Trophoblast cell (in vitro differentiated cells and primary cell): ENCODE measurements at regions not wholly inside any gene's neighbourhood (a gene's known extent, or its start where the extent isn't known, plus 50 kb on each side); places are given as distances from the start of the nearest gene placed in this dataset.
A peak's percentile ranks its signal among the peaks of the same experiment; 100 is the strongest.

ENCODE experiments used
- DNase-seq, 2 donors: peaks; one replicate each; pipeline ENCODE4 v3.0.0-alpha.2; 2016
- H2AFZ ChIP-seq: 2 replicates; pipeline ENCODE4 v1.6.1; 2013; ENCODE audit warnings: low read length, moderate library complexity, mild to moderate bottlenecking; ENCODE audit not compliant: insufficient read depth, poor library complexity
- H2AK5ac ChIP-seq: 2 replicates; pipeline ENCODE4 v1.6.1; 2013; ENCODE audit warnings: mild to moderate bottlenecking, low read length
- H2BK120ac ChIP-seq: 2 replicates; pipeline ENCODE4 v1.6.1; 2013; ENCODE audit warnings: low read length, mild to moderate bottlenecking, moderate library complexity; ENCODE audit not compliant: insufficient read depth, poor library complexity
- H2BK12ac ChIP-seq: 2 replicates; pipeline ENCODE4 v1.6.1; 2013; ENCODE audit warnings: mild to moderate bottlenecking, low read length, moderate library complexity
- H2BK5ac ChIP-seq: 2 replicates; pipeline ENCODE4 v1.6.1; 2013; ENCODE audit warnings: low read length, low read depth, moderate library complexity, mild to moderate bottlenecking; ENCODE audit not compliant: poor library complexity
- H3K14ac ChIP-seq: 2 replicates; pipeline ENCODE4 v1.6.1; 2013; ENCODE audit warnings: mild to moderate bottlenecking, low read length
- H3K18ac ChIP-seq: 2 replicates; pipeline ENCODE4 v1.6.1; 2013; ENCODE audit warnings: mild to moderate bottlenecking, low read length
- H3K23ac ChIP-seq: 2 replicates; pipeline ENCODE4 v1.6.1; 2013; ENCODE audit warnings: low read length
- H3K27ac ChIP-seq: 2 replicates; pipeline ENCODE4 v1.5.1; 2013; ENCODE audit warnings: low read depth, mild to moderate bottlenecking, inconsistent platforms, low read length, moderate library complexity
- H3K27me3 ChIP-seq: 2 replicates; pipeline ENCODE4 v1.6.1; 2013; ENCODE audit warnings: inconsistent platforms, mild to moderate bottlenecking, low read length, moderate library complexity; ENCODE audit not compliant: insufficient read depth
- H3K36me3 ChIP-seq, 2 experiments: 1 replicate in 1 of 2; 2 replicates in 1 of 2; pipeline ENCODE4 v1.6.1; 2013; ENCODE audit warnings: low read length in 2 of 2, mild to moderate bottlenecking in 2 of 2, moderate library complexity in 1 of 2; ENCODE audit not compliant: insufficient read depth in 2 of 2, control insufficient read depth in 1 of 2
- H3K4ac ChIP-seq: 2 replicates; pipeline ENCODE4 v1.6.1; 2013; ENCODE audit warnings: low read depth, mild to moderate bottlenecking, low read length, moderate library complexity
- H3K4me1 ChIP-seq, 2 experiments: 1 replicate in 1 of 2; 2 replicates in 1 of 2; pipeline ENCODE4 v1.6.1; 2013; ENCODE audit warnings: low read length in 2 of 2, mild to moderate bottlenecking in 2 of 2, moderate library complexity in 1 of 2; ENCODE audit not compliant: insufficient read depth in 2 of 2, control insufficient read depth in 1 of 2
- H3K4me2 ChIP-seq: 2 replicates; pipeline ENCODE4 v1.6.1; 2013; ENCODE audit warnings: inconsistent platforms, mild to moderate bottlenecking, low read length, moderate library complexity
- H3K4me3 ChIP-seq: 2 replicates; pipeline ENCODE4 v1.5.1; 2013; ENCODE audit warnings: mild to moderate bottlenecking, low read depth, low read length, inconsistent platforms
- H3K79me1 ChIP-seq: one replicate; pipeline ENCODE4 v1.6.1; 2013; ENCODE audit warnings: low read length
- H3K79me2 ChIP-seq: 2 replicates; pipeline ENCODE4 v1.6.1; 2013; ENCODE audit warnings: low read length, mild to moderate bottlenecking; ENCODE audit not compliant: control insufficient read depth, insufficient read depth, poor library complexity
- H3K9ac ChIP-seq: 2 replicates; pipeline ENCODE4 v1.6.1; 2013; ENCODE audit warnings: mild to moderate bottlenecking, low read length
- H3K9me3 ChIP-seq: 2 replicates; pipeline ENCODE4 v1.6.1; 2013; ENCODE audit warnings: low read depth, mild to moderate bottlenecking, control low read depth, inconsistent platforms, low read length; ENCODE audit not compliant: insufficient read depth
- H4K12ac ChIP-seq: 2 replicates; pipeline ENCODE4 v1.6.1; 2013; ENCODE audit warnings: low read depth, mild to moderate bottlenecking, low read length, moderate library complexity
- H4K8ac ChIP-seq: 2 replicates; pipeline ENCODE4 v1.6.1; 2013; ENCODE audit warnings: low read depth, mild to moderate bottlenecking, low read length, moderate library complexity
- H4K91ac ChIP-seq: one replicate; pipeline ENCODE4 v1.6.1; 2013; ENCODE audit warnings: low read depth, mild to moderate bottlenecking, low read length, moderate library complexity
- WGBS: extraction: QIAGEN DNeasy Blood & Tissue Kit; methylation state at CpG from one replicate; pipeline ENCODE4 v1.1.7; 2013; ENCODE audit warnings: missing lambda C conversion rate; ENCODE audit not compliant: insufficient read length, insufficient coverage; ENCODE audit errors: extremely low coverage; 5-methylcytosine and 5-hydroxymethylcytosine counted together

GRCh38 chr17:59451706-59452105 lies 113.7 kb upstream of the DHX40 start:
- H3K36me3 ChIP-seq, result no peaks in the 10 kb centered on the region

GRCh38 chr17:59454633-59455105 lies 110.7 kb upstream of the DHX40 start:
- H2BK12ac ChIP-seq, result no peak overlapping the region
- no peak overlapping the region for H3K4me3 ChIP-seq
- H3K79me2 ChIP-seq, result no peaks in the 10 kb centered on the region
- no peak overlapping the region for H3K23ac ChIP-seq
- no peak overlapping the region for H2AK5ac ChIP-seq
- H4K91ac ChIP-seq, result no peak overlapping the region
- DNase-seq, result peak; percentile 89
- no peak overlapping the region for H2BK5ac ChIP-seq
- H2AFZ ChIP-seq, result no peak overlapping the region
- no peak overlapping the region for H3K4me2 ChIP-seq
- no peak overlapping the region for H3K9ac ChIP-seq
- H3K18ac ChIP-seq, result no peak overlapping the region
- WGBS, result no CpG with 5 or more reads among the region's 3 CpGs
- H4K8ac ChIP-seq, result no peak overlapping the region
- H4K12ac ChIP-seq, result no peak overlapping the region
- no peak overlapping the region for H3K27ac ChIP-seq
- H3K79me1 ChIP-seq, result no peaks in the 10 kb centered on the region
- H3K36me3 ChIP-seq, result no peaks in the 10 kb centered on the region
- H3K9me3 ChIP-seq, result no peaks in the 10 kb centered on the region
- H2BK120ac ChIP-seq, result no peak overlapping the region
- H3K4ac ChIP-seq, result no peak overlapping the region
- peaks cover 2% of the 10 kb centered on the region in 2 experiments for H3K4me1 ChIP-seq
- H3K27me3 ChIP-seq, result no peaks in the 10 kb centered on the region
- H3K14ac ChIP-seq, result no peak overlapping the region

More at GRCh38 chr17:59451706-59452105, 113.7 kb upstream of the DHX40 start:
- WGBS, result no CpG with 5 or more reads among the region's 5 CpGs
- H2BK120ac ChIP-seq, result no peak overlapping the region
- no peak overlapping the region for H3K4me2 ChIP-seq
- no peak overlapping the region for H3K27ac ChIP-seq
- no peaks in the 10 kb centered on the region for H3K27me3 ChIP-seq
- no peak overlapping the region for H2BK12ac ChIP-seq
- no peak overlapping the region for H3K18ac ChIP-seq
- H3K14ac ChIP-seq, result no peak overlapping the region
- no peak overlapping the region for H2AFZ ChIP-seq
- H3K9me3 ChIP-seq, result no peaks in the 10 kb centered on the region
- no peak overlapping the region for H4K8ac ChIP-seq
- H3K9ac ChIP-seq, result no peak overlapping the region
- H3K4ac ChIP-seq, result no peak overlapping the region
- peak; percentile 77 to 92 for DNase-seq
- H3K4me3 ChIP-seq, result no peak overlapping the region
- no peaks in the 10 kb centered on the region for H3K79me1 ChIP-seq
- H4K12ac ChIP-seq, result no peak overlapping the region
- no peak overlapping the region for H2AK5ac ChIP-seq
- H3K4me1 ChIP-seq, result peaks cover 2% of the 10 kb centered on the region in 2 experiments
- H3K23ac ChIP-seq, result no peak overlapping the region
- no peak overlapping the region for H4K91ac ChIP-seq
- H2BK5ac ChIP-seq, result no peak overlapping the region
- H3K79me2 ChIP-seq, result no peaks in the 10 kb centered on the region

GRCh38 chr17:59456428-59456827 lies 109.0 kb upstream of the DHX40 start:
- Histone ChIP-seq H3K27ac (no peak overlapping the region), H3K4ac (no peak overlapping the region), H2BK120ac (no peak overlapping the region), H2AFZ (no peak overlapping the region), H3K23ac (no peak overlapping the region), H2AK5ac (no peak overlapping the region), H4K8ac (no peak overlapping the region), H3K18ac (no peak overlapping the region), H2BK12ac (no peak overlapping the region), H3K4me3 (no peak overlapping the region), H3K14ac (no peak overlapping the region), H3K79me1 (no peaks in the 10 kb centered on the region), H3K4me2 (no peak overlapping the region), H3K9me3 (no peaks in the 10 kb centered on the region), H2BK5ac (no peak overlapping the region), H3K9ac (no peak overlapping the region), H3K36me3 (no peaks in the 10 kb centered on the region), H3K27me3 (no peaks in the 10 kb centered on the region), H3K4me1 (peaks cover 2% of the 10 kb centered on the region in 2 experiments), H4K12ac (no peak overlapping the region), H4K91ac (no peak overlapping the region), H3K79me2 (no peaks in the 10 kb centered on the region)
- WGBS, result no CpG with 5 or more reads among the region's 7 CpGs
- no peak for DNase-seq

DNA sequence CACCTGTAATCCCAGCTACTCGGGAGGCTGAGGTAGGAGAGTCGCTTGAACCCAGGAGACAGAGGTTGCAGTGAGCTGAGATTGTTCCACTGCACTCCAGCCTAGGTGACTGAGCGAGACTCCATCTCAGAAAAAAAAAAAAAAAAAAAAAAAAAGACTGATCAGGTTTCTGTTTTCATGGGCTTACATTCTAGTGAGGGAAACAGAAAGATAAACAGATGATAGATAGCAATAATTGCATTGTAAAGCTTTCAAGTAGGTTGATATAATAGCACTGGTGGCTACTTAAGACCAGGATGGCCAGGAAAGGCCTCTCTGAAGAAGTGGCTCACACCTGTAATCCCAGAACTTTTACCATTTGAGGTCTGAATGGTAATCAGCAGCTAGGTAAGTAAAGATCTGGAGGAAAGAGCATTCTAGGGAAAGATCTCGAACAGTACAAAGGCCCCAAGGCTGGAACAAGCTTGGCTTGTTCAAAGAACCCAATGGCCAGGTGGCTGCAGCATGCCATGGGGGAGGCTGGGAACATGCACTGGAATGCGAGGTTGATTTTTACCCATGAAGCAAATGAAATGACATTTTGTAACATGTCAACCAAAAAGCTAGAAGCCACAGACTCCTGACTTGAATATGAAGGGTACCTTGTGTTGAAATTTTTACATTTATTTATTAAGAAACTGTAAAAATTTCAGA lies 108.3 kb upstream of the DHX40 start:
- no CpG with 5 or more reads among the region's 5 CpGs for WGBS

More for the DNA sequence above, 108.3 kb upstream of the DHX40 start:
- Histone ChIP-seq H4K91ac (no peak overlapping the region), H3K4me1 (peaks cover 2% of the 10 kb centered on the region in 2 experiments), H3K4me2 (no peak overlapping the region), H3K23ac (no peak overlapping the region), H3K9me3 (no peaks in the 10 kb centered on the region), H3K79me2 (no peaks in the 10 kb centered on the region), H2BK5ac (no peak overlapping the region), H3K14ac (no peak overlapping the region), H2BK120ac (no peak overlapping the region), H2AK5ac (no peak overlapping the region), H2AFZ (no peak overlapping the region), H3K18ac (no peak overlapping the region), H4K12ac (no peak overlapping the region), H3K27ac (no peak overlapping the region), H3K4me3 (no peak overlapping the region), H3K27me3 (no peaks in the 10 kb centered on the region), H3K36me3 (no peaks in the 10 kb centered on the region), H3K9ac (no peak overlapping the region), H2BK12ac (no peak overlapping the region), H3K79me1 (no peaks in the 10 kb centered on the region), H4K8ac (no peak overlapping the region), H3K4ac (no peak overlapping the region)
- DNase-seq, result no peak
